ENCODE measurements at regions not wholly inside any gene's neighbourhood (a gene's known extent, or its start where the extent isn't known, plus 50 kb on each side); places are given as distances from the start of the nearest gene placed in this dataset.
A peak's percentile ranks its signal among the peaks of the same experiment; 100 is the strongest.

GRCh38 chr11:119474682-119475596 lies 52.0 kb upstream of the THY1 start:
- Histone ChIP-seq H3K4me3 (no peak overlapping the region), H3K27ac (no peak overlapping the region)
- peak; percentile 75 for TF ChIP-seq CTCF (IDR thresholded peaks at IDR 0.05)
- peak; percentile 76 for DNase-seq (ENCODE audit: low spot score)

- DNase-seq (ENCODE audit: low spot score): no peak
- Histone ChIP-seq H3K4me3 (no peak overlapping the region), H3K27ac (no peak overlapping the region)
- no peak for TF ChIP-seq CTCF (IDR thresholded peaks at IDR 0.05)
Observed at GRCh38 chr11:119473901-119474681, 51.1 kb upstream of the THY1 start.

- no peak overlapping the region for H3K27ac ChIP-seq
- no peak overlapping the region for H3K4me3 ChIP-seq
- no peak for TF ChIP-seq CTCF (IDR thresholded peaks at IDR 0.05)
- DNase-seq (ENCODE audit: low spot score): no peak
Observed at GRCh38 chr11:119473226-119473625, 50.3 kb upstream of the THY1 start.

GRCh38 chr11:119472856-119473222 lies 49.9 kb upstream of the THY1 start:
- H3K27ac ChIP-seq: no peak overlapping the region
- no peak for TF ChIP-seq CTCF (IDR thresholded peaks at IDR 0.05)
- H3K4me3 ChIP-seq: no peak overlapping the region
- DNase-seq (ENCODE audit: low spot score): no peak
